ENCODE measurements at regions not wholly inside any gene's neighbourhood (a gene's known extent, or its start where the extent isn't known, plus 50 kb on each side); places are given as distances from the start of the nearest gene placed in this dataset.

GRCh38 chr4:4766564-4766963 lies 92.9 kb upstream of the MSX1 start:
- no peak overlapping the region for H3K4me3 Mint-ChIP-seq
- peaks cover 18% of the 10 kb centered on the region for H3K4me1 Mint-ChIP-seq (ENCODE audit: low read depth)
- peaks cover 7% of the 10 kb centered on the region for H3K27me3 Mint-ChIP-seq
- ChIA-PET POLR2A (no interaction called here), CTCF (no interaction called here)
- no peaks in the 10 kb centered on the region for H3K9me3 Mint-ChIP-seq
- intact Hi-C loops (cut with micrococcal nuclease): no loop called here
- no peaks in the 10 kb centered on the region for H3K36me3 Mint-ChIP-seq
- no peak overlapping the region for H3K27ac Mint-ChIP-seq
- no peak for DNase-seq

DNA sequence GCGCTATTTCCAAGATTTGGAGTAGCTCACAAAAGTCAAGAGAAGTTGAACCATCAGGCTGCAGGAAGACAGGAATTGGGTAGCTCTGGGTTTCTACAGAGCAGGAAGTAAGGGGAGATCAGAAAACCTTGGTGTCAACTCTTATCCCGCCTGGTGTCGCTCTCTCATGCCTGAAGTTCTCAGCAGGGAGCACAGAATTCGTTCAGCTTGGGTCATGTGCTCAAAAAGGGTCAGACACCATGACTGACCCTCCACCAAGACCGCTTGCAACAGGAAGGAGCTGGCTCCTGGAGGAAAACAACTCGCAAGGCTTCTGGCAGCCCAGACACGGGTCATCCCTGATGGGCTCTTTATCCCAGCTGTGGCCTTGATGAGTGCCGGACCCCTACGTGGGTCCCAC lies 93.7 kb upstream of the MSX1 start:
- Mint-ChIP-seq H3K27ac (no peak overlapping the region), H3K9me3 (no peaks in the 10 kb centered on the region), H3K4me1 (ENCODE audit: low read depth) (peaks cover 18% of the 10 kb centered on the region), H3K36me3 (no peaks in the 10 kb centered on the region), H3K27me3 (peaks cover 7% of the 10 kb centered on the region), H3K4me3 (no peak overlapping the region)
- ChIA-PET CTCF (interaction anchor here (0.7 kb wide), 1 partner anchor 40 kb away, joined by 3 read pairs; no protein-coding TSS in a partner anchor), POLR2A (no interaction called here)
- intact Hi-C loops (cut with micrococcal nuclease): no loop called here
- no peak for DNase-seq

DNA sequence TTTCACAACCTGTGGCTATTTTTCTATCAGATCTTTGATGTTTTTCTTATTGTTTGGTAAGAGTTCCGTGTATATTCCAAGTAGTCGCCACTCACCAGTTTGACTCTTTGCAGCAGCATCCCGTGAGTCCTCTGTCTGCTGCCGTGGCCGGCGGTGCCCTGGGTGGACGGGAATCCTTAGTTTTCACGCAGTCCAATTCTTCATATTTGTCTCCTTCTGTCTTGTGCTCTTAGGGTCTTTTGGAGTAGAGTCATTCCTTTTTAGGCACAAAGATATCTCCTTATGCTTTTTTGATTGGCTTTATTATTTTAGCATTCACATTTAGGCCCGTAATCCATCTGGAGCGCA lies 94.9 kb upstream of the MSX1 start:
- Mint-ChIP-seq H3K4me1 (ENCODE audit: low read depth) (peaks cover 18% of the 10 kb centered on the region), H3K9me3 (no peaks in the 10 kb centered on the region), H3K27ac (no peak overlapping the region), H3K27me3 (peaks cover 7% of the 10 kb centered on the region), H3K36me3 (no peaks in the 10 kb centered on the region), H3K4me3 (no peak overlapping the region)
- intact Hi-C loops (cut with micrococcal nuclease): loop anchor here (5.0 kb wide), 1 partner anchor 222 kb away; the partner anchor contains the start of gene STX18
- POLR2A ChIA-PET: no interaction called here
- CTCF ChIA-PET: no interaction called here
- no peak for DNase-seq

GRCh38 chr4:4763822-4764557 lies 95.5 kb upstream of the MSX1 start:
- POLR2A ChIA-PET: no interaction called here
- H3K27me3 Mint-ChIP-seq: peaks cover 7% of the 10 kb centered on the region
- H3K36me3 Mint-ChIP-seq: no peaks in the 10 kb centered on the region
- intact Hi-C loops (cut with micrococcal nuclease): loop anchor here (1.0 to 5.0 kb wide), 3 partner anchors 89 to 272 kb away; partner anchors contain the start of gene STX18
- H3K4me1 Mint-ChIP-seq (ENCODE audit: low read depth): peaks cover 19% of the 10 kb centered on the region
- no peaks in the 10 kb centered on the region for H3K9me3 Mint-ChIP-seq
- CTCF ChIA-PET: no interaction called here
- no peak overlapping the region for H3K27ac Mint-ChIP-seq
- no peak overlapping the region for H3K4me3 Mint-ChIP-seq
- no peak for DNase-seq

- ChIA-PET CTCF (no interaction called here), POLR2A (no interaction called here)
- H3K9me3 Mint-ChIP-seq: no peaks in the 10 kb centered on the region
- peak overlapping the region; percentile 61 for H3K27ac Mint-ChIP-seq
- peaks cover 7% of the 10 kb centered on the region for H3K27me3 Mint-ChIP-seq
- no peaks in the 10 kb centered on the region for H3K36me3 Mint-ChIP-seq
- peak; percentile 79 for DNase-seq
- H3K4me3 Mint-ChIP-seq: peak overlapping the region; percentile 51
- intact Hi-C loops (cut with micrococcal nuclease): loop anchor here (1.0 to 5.0 kb wide), 3 partner anchors 90 to 271 kb away; partner anchors contain the start of gene STX18
- H3K4me1 Mint-ChIP-seq (ENCODE audit: low read depth): peaks cover 25% of the 10 kb centered on the region
Measured at GRCh38 chr4:4762909-4763821, 96.3 kb upstream of the MSX1 start.

- Mint-ChIP-seq H3K4me3 (no peak overlapping the region), H3K27ac (no peak overlapping the region), H3K36me3 (no peaks in the 10 kb centered on the region), H3K27me3 (peaks cover 7% of the 10 kb centered on the region), H3K9me3 (no peaks in the 10 kb centered on the region), H3K4me1 (ENCODE audit: low read depth) (peaks cover 25% of the 10 kb centered on the region)
- intact Hi-C loops (cut with micrococcal nuclease): loop anchor here (2.0 to 5.0 kb wide), 2 partner anchors 91 to 220 kb away; partner anchors contain the start of gene STX18
- DNase-seq: no peak
- POLR2A ChIA-PET: interaction anchor here (0.6 kb wide), 1 partner anchor 1028 kb away, joined by 3 read pairs; no protein-coding TSS in a partner anchor
- CTCF ChIA-PET: no interaction called here
Measured at GRCh38 chr4:4762300-4762699, 97.2 kb upstream of the MSX1 start.

DNA sequence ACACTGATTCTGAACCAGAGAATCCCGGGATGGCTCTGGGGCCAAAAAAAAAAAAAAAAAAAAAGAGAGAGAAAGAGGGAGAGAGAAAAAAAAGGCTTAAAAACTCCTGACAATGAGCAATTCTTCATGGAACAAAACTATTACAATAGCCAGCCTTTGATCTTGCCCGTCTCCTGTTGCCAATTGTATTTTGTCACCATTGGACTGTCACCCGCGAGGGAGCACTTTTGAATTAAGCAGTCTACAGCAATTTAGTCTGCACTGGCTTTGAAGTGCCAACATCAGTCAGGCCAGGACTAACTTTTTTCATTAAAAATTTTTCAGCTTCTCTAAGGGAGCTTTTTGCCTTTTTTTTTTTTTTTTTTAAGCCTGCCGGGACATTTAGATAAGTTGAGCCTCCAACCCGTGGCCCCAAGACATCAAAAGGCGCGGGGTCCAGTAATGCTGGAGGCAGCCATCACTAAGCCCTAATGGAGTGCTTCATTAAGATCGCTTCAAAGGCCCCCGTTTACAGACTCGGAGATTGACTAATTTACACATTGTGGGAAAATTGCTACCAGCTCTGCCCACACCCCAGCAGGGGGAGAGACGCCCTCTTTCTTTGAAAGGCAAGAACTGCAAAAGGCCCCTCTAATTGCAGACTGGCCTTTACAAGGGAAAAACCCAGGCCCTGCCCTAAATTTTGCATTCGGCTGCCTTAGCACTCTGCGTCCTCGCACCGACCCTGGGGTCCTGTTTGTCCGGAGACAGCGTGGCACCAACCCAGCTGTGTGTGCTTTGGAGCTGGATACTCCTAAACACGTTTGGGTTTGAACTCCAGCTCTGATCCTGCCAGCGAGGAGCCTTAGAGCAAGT lies 98.1 kb upstream of the MSX1 start:
- Mint-ChIP-seq H3K27ac (no peak overlapping the region), H3K9me3 (no peaks in the 10 kb centered on the region), H3K4me3 (no peak overlapping the region), H3K4me1 (ENCODE audit: low read depth) (peaks cover 25% of the 10 kb centered on the region), H3K27me3 (peaks cover 7% of the 10 kb centered on the region), H3K36me3 (no peaks in the 10 kb centered on the region)
- no peak for DNase-seq
- intact Hi-C loops (cut with micrococcal nuclease): loop anchor here (5.0 kb wide), 1 partner anchor 219 kb away; the partner anchor contains the start of gene STX18
- CTCF ChIA-PET: no interaction called here
- POLR2A ChIA-PET: interaction anchor here (0.6 kb wide), 1 partner anchor 1029 kb away, joined by 3 read pairs; no protein-coding TSS in a partner anchor

DNA sequence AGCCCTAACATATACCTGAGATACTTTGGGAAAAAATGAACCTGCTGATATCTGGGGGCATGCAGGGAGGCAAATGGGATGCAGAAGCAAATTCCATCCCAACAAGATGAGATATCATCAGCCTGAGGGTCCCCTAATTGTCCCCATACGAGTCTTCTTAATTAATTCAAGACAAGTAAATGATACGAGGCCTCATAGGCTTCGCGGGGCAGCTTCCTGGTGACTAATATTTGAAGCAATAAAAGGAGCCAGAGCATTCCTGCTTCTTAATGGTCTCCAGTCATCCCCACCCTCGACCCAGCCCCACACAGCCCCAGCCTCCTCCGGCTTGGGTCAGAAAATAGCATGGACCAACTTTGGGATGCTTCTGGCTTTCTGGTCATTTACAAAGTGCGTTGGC lies 99.6 kb upstream of the MSX1 start:
- no peaks in the 10 kb centered on the region for H3K9me3 Mint-ChIP-seq
- intact Hi-C loops (cut with micrococcal nuclease): loop anchor here (5.0 kb wide), 1 partner anchor 218 kb away; the partner anchor contains the start of gene STX18
- H3K27ac Mint-ChIP-seq: no peak overlapping the region
- H3K27me3 Mint-ChIP-seq: peaks cover 7% of the 10 kb centered on the region
- H3K4me1 Mint-ChIP-seq (ENCODE audit: low read depth): peaks cover 25% of the 10 kb centered on the region
- DNase-seq: no peak
- POLR2A ChIA-PET: no interaction called here
- H3K4me3 Mint-ChIP-seq: no peak overlapping the region
- H3K36me3 Mint-ChIP-seq: no peaks in the 10 kb centered on the region
- CTCF ChIA-PET: no interaction called here

GRCh38 chr4:4759232-4759631 lies 100.2 kb upstream of the MSX1 start:
- no peaks in the 10 kb centered on the region for H3K9me3 Mint-ChIP-seq
- CTCF ChIA-PET: no interaction called here
- DNase-seq: no peak
- POLR2A ChIA-PET: no interaction called here
- H3K27ac Mint-ChIP-seq: no peak overlapping the region
- peaks cover 3% of the 10 kb centered on the region for H3K27me3 Mint-ChIP-seq
- intact Hi-C loops (cut with micrococcal nuclease): no loop called here
- no peak overlapping the region for H3K4me3 Mint-ChIP-seq
- H3K36me3 Mint-ChIP-seq: no peaks in the 10 kb centered on the region
- peaks cover 24% of the 10 kb centered on the region for H3K4me1 Mint-ChIP-seq (ENCODE audit: low read depth)

- H3K36me3 Mint-ChIP-seq: no peaks in the 10 kb centered on the region
- CTCF ChIA-PET: no interaction called here
- peak; percentile 38 for DNase-seq
- no peak overlapping the region for H3K4me3 Mint-ChIP-seq
- H3K4me1 Mint-ChIP-seq (ENCODE audit: low read depth): peaks cover 19% of the 10 kb centered on the region
- POLR2A ChIA-PET: no interaction called here
- H3K27ac Mint-ChIP-seq: no peak overlapping the region
- H3K9me3 Mint-ChIP-seq: no peaks in the 10 kb centered on the region
- intact Hi-C loops (cut with micrococcal nuclease): no loop called here
- H3K27me3 Mint-ChIP-seq: no peaks in the 10 kb centered on the region
Measured at GRCh38 chr4:4758681-4759080, 100.8 kb upstream of the MSX1 start.

- Mint-ChIP-seq H3K27me3 (no peaks in the 10 kb centered on the region), H3K36me3 (no peaks in the 10 kb centered on the region), H3K27ac (no peak overlapping the region), H3K9me3 (no peaks in the 10 kb centered on the region), H3K4me1 (ENCODE audit: low read depth) (peaks cover 6% of the 10 kb centered on the region), H3K4me3 (no peak overlapping the region)
- ChIA-PET POLR2A (no interaction called here), CTCF (no interaction called here)
- DNase-seq: no peak
- intact Hi-C loops (cut with micrococcal nuclease): no loop called here
Measured at GRCh38 chr4:4755306-4755705, 104.2 kb upstream of the MSX1 start.

DNA sequence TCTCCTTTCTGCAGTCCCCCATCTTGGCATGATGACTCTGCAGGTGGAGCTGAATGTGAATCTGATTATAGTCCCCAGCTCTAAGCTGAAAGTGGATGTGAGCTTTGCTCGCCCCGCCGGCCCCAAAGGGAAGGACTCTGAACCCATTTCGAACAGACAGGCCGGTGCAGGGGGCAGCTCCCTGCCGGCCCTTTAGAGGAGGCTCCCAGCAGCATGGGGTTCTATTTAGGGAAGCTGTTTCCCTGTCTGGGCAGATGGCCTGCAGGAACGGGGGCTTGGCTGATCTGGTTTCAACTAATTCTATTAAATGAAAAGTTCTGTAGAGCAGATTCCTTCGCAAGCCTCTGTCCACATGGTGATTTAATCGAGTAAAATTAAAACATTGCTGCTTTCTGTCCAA lies 104.8 kb upstream of the MSX1 start:
- no peaks in the 10 kb centered on the region for H3K27me3 Mint-ChIP-seq
- no peaks in the 10 kb centered on the region for H3K36me3 Mint-ChIP-seq
- ChIA-PET POLR2A (no interaction called here), CTCF (no interaction called here)
- no peaks in the 10 kb centered on the region for H3K9me3 Mint-ChIP-seq
- no peak for DNase-seq
- no peak overlapping the region for H3K27ac Mint-ChIP-seq
- intact Hi-C loops (cut with micrococcal nuclease): no loop called here
- no peak overlapping the region for H3K4me3 Mint-ChIP-seq
- H3K4me1 Mint-ChIP-seq (ENCODE audit: low read depth): peaks cover 6% of the 10 kb centered on the region
